Transverse colon (tissue), 3 donors: ENCODE measurements at regions not wholly inside any gene's neighbourhood (a gene's known extent, or its start where the extent isn't known, plus 50 kb on each side); places are given as distances from the start of the nearest gene placed in this dataset.

ENCODE experiments used
- CTCF ChIP-seq, 5 experiments: fragments of 200-600 bp in 3 of 5; fragments of 450-650 bp in 2 of 5; sonication (generic) in 3 of 5; IDR thresholded peaks; 1 replicate in 2 of 5; 2 replicates in 3 of 5; pipeline ENCODE4 v1.5.1; 2016 to 2017; ENCODE audit warnings: antibody characterized with exemption in 5 of 5, inconsistent platforms in 3 of 5, mild to moderate bottlenecking in 2 of 5, moderate library complexity in 1 of 5
- EP300 ChIP-seq: sonication (generic); formaldehyde crosslinking; IDR thresholded peaks from one replicate; pipeline ENCODE4 v1.6.1; 2017; ENCODE audit warnings: antibody characterized with exemption, low read depth

- TF ChIP-seq CTCF (IDR thresholded peaks at IDR 0.05) (no peak), EP300 (no peak)
Measured at GRCh38 chr3:83150896-83151295, 1389.5 kb upstream of the GBE1 start.
